Left ventricle myocardium inferior (tissue), 1 donor: ENCODE measurements at regions not wholly inside any gene's neighbourhood (a gene's known extent, or its start where the extent isn't known, plus 50 kb on each side); places are given as distances from the start of the nearest gene placed in this dataset.

Experiments
- DNase-seq: peaks from one replicate; pipeline ENCODE4 v3.0.0-alpha.2; 2020
- H3K27ac ChIP-seq: fragments of 200-600 bp; replicated peaks from 2 replicates; pipeline ENCODE4 v1.8.0; 2021
- H3K27me3 ChIP-seq: fragments of 200-600 bp; 2 replicates; pipeline ENCODE4 v1.8.0; 2021; ENCODE audit warnings: low read depth
- H3K36me3 ChIP-seq: fragments of 200-600 bp; 2 replicates; pipeline ENCODE4 v1.8.0; 2021
- H3K4me1 ChIP-seq: fragments of 200-600 bp; 2 replicates; pipeline ENCODE4 v1.8.0; 2021
- H3K4me3 ChIP-seq: fragments of 200-600 bp; 2 replicates; pipeline ENCODE4 v1.8.0; 2021; ENCODE audit warnings: mild to moderate bottlenecking, moderate library complexity
- H3K9me3 ChIP-seq: fragments of 200-600 bp; replicated peaks from 2 replicates; pipeline ENCODE4 v1.8.0; 2021
- CTCF ChIP-seq: fragments of 200-600 bp; IDR thresholded peaks from 2 replicates; pipeline ENCODE4 v1.8.0; 2021; ENCODE audit warnings: antibody characterized with exemption, mild to moderate bottlenecking, borderline replicate concordance
- intact Hi-C: fragments of 100-400 bp; cut with micrococcal nuclease; formaldehyde crosslinking; loops from one replicate; pipeline ENCODE4 v1.11.0; 2022
- donor health status: DM: no; HTN: yes; CAD: no; lungs with severe emphysema.

- Histone ChIP-seq H3K27me3 (no peaks in the 10 kb centered on the region), H3K36me3 (no peaks in the 10 kb centered on the region), H3K4me1 (no peaks in the 10 kb centered on the region), H3K4me3 (no peak overlapping the region), H3K27ac (no peak overlapping the region), H3K9me3 (no peaks in the 10 kb centered on the region)
- intact Hi-C loops: no loop called here
- TF ChIP-seq CTCF: no peak
- DNase-seq: no peak
Measured at GRCh38 chr10:10141782-10142382, 875.8 kb upstream of the CELF2 start.

- TF ChIP-seq CTCF: no peak
- intact Hi-C loops: no loop called here
- Histone ChIP-seq H3K27me3 (no peaks in the 10 kb centered on the region), H3K9me3 (no peaks in the 10 kb centered on the region), H3K36me3 (no peaks in the 10 kb centered on the region), H3K27ac (no peak overlapping the region), H3K4me1 (no peaks in the 10 kb centered on the region), H3K4me3 (no peak overlapping the region)
- DNase-seq: no peak
Measured at GRCh38 chr10:10146604-10147003, 871.1 kb upstream of the CELF2 start.

- no peak overlapping the region for H3K27ac ChIP-seq
- intact Hi-C loops: no loop called here
Measured at GRCh38 chr10:10149899-10150298, 867.8 kb upstream of the CELF2 start.

GRCh38 chr10:10156917-10157600, 860.6 kb upstream of the CELF2 start:
- Histone ChIP-seq H3K36me3 (no peaks in the 10 kb centered on the region), H3K27me3 (no peaks in the 10 kb centered on the region), H3K27ac (no peak overlapping the region), H3K9me3 (peaks cover 13% of the 10 kb centered on the region), H3K4me1 (no peaks in the 10 kb centered on the region), H3K4me3 (no peak overlapping the region)
- DNase-seq: no peak
- intact Hi-C loops: no loop called here
- TF ChIP-seq CTCF: no peak

More at GRCh38 chr10:10149899-10150298, 867.8 kb upstream of the CELF2 start:
- no peak for TF ChIP-seq CTCF
- DNase-seq: no peak
- H3K27me3 ChIP-seq: no peaks in the 10 kb centered on the region
- H3K4me1 ChIP-seq: no peaks in the 10 kb centered on the region
- no peaks in the 10 kb centered on the region for H3K36me3 ChIP-seq
- no peak overlapping the region for H3K4me3 ChIP-seq
- no peaks in the 10 kb centered on the region for H3K9me3 ChIP-seq

GRCh38 chr10:10160821-10161312, 856.8 kb upstream of the CELF2 start:
- TF ChIP-seq CTCF: no peak

More at GRCh38 chr10:10160821-10161312, 856.8 kb upstream of the CELF2 start:
- no peaks in the 10 kb centered on the region for H3K4me1 ChIP-seq
- no peak for DNase-seq
- H3K27me3 ChIP-seq: no peaks in the 10 kb centered on the region
- no peaks in the 10 kb centered on the region for H3K36me3 ChIP-seq
- no peak overlapping the region for H3K4me3 ChIP-seq
- H3K27ac ChIP-seq: no peak overlapping the region
- intact Hi-C loops: no loop called here
- peaks cover 13% of the 10 kb centered on the region for H3K9me3 ChIP-seq
